HG03064 (cell line): ENCODE measurements at regions not wholly inside any gene's neighbourhood (a gene's known extent, or its start where the extent isn't known, plus 50 kb on each side); places are given as distances from the start of the nearest gene placed in this dataset.

Experiments used
- ATAC-seq: cut with Tn5 transposase; IDR thresholded peaks from one replicate; pipeline ENCODE4 v1.9.1; 2021; ENCODE audit warnings: low read depth; ENCODE audit not compliant: unreplicated experiment

DNA sequence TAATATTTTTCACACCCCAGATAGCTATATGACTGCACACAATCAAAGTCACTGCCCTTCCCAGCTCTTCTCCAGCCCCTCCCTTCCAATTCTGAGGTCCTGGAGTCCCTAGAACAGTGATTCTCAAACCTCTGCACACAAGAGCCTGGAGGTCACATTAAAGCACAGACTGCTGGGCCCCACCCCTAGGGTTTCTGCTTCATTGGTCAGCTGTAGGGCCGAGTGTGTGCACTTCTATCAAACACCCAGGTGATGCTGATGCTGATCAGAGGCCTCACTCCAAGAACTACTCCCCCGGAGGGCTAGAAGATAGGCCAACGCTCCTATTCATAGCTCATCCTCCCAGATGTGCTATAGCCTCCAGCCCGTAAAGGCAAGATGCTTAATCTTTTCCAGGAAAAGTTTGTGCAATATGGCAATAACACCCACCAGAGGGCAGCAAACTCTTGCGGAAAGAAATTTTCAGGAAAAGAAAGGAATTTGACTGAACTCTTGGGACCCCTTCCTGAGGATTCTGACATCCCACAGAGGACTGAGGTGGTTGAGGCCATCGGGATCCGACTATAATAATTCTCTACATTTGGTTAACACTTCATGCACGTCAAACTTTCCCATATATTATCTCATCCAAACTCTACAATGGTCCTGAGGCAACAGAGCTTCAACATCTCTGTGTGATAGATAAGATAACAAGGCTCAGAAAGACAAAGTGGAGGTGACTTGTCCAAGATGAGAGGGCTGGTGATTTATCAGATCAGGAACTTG, 194.2 kb upstream of the PKDCC start:
- no peak for ATAC-seq

GRCh38 chr2:41854227-41854626, 193.6 kb upstream of the PKDCC start:
- no peak for ATAC-seq

GRCh38 chr2:41856946-41857345, 190.9 kb upstream of the PKDCC start:
- no peak for ATAC-seq

GRCh38 chr2:41859615-41860514, 188.0 kb upstream of the PKDCC start:
- ATAC-seq, result no peak

DNA sequence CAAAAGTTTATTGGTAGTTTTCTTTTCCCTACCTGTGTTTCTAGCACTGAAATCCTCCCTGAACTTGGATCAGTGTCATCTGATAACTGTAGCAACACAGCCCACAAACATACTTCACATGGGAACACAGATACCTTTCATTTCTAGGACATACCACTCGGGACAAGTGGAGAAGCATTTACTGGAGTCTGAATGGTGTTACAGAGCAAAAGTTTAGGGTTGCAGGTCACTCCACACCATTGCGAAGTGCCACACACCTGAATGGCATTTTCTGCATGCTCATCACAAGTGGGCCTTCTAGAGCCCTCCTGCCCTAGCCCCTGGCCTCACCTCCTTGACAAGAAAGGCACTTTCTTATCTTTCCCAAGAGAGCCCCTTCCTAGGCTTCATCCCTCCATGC, 184.8 kb upstream of the PKDCC start:
- no peak for ATAC-seq

DNA sequence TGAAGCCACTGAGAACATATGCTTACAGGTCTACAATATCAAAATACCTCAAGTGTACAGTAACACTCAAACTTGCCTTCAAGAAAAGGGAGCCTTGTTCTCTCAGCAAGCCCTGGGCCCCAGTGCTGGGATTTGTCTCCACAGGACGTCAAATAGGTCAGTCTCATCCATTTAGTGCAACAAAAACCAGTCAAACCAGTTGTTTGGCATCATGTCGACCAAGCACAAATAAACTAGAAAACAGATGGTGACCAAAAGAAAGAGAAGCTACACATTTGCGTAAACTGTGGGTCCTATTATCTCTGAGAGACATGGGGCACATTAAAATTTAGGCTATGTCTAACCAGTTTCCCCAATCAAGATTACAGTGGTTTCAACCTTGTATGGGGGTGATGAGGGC, 182.6 kb upstream of the PKDCC start:
- ATAC-seq, result no peak

GRCh38 chr2:41867553-41867952, 180.3 kb upstream of the PKDCC start:
- no peak for ATAC-seq

DNA sequence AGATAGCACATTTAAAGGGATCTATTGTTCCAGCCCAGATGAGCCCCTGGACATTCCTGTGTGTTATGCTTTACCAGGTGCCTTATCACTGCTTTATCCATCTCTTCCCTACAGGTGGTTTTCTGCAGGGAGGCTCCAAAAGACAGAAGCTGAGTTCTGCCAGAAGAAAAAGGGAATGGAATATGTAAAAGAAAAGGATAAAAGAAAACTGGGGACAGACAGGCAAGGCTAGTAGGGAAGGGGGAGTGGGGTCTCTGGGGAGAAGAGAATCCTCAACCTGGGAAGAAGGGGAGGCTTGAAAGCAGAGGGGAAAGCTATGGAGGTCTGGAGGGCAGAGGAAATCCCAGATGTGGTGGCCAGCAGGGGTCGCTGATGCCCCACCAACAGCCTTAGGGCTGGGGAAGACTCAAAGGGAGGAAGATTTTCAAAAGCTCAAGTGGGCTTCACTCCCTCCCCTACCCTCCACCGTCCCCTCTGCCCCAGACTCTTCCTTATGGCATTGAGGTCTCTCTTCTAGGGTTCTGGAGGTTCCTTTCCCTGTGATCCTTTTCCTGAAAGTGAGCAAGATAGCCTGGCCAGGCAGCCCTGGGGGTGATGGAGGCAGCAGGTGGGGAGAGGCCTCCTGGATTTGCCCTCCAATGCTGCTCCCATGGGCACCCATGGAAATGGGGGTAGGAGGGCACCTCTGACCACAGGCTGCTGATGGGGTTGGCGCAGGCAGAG, 178.1 kb upstream of the PKDCC start:
- ATAC-seq, result no peak

GRCh38 chr2:41870265-41870585, 177.6 kb upstream of the PKDCC start:
- ATAC-seq, result no peak

GRCh38 chr2:41871080-41871479, 176.7 kb upstream of the PKDCC start:
- no peak for ATAC-seq

DNA sequence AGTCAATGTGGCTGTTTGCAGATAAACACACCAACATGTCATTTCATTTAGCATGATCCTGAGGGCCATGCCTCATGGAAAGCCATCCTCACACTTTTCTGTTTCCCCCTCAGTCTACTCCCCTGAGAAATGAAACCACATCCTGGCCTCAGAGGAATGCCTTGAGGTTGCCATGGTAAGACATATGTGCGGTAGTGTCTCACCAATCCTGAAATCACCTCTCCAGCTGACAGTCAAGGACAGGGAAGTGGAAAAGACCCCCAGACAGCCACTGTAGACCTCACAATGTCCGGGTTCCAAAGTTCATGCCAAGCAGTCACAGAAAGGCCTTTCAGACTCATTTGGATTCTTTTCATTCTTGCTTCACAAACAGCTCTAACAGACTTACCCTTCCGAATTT, 175.2 kb upstream of the PKDCC start:
- no peak for ATAC-seq

GRCh38 chr2:41873102-41874031, 174.5 kb upstream of the PKDCC start:
- ATAC-seq, result no peak

GRCh38 chr2:41877114-41877678, 170.6 kb upstream of the PKDCC start:
- ATAC-seq, result no peak

DNA sequence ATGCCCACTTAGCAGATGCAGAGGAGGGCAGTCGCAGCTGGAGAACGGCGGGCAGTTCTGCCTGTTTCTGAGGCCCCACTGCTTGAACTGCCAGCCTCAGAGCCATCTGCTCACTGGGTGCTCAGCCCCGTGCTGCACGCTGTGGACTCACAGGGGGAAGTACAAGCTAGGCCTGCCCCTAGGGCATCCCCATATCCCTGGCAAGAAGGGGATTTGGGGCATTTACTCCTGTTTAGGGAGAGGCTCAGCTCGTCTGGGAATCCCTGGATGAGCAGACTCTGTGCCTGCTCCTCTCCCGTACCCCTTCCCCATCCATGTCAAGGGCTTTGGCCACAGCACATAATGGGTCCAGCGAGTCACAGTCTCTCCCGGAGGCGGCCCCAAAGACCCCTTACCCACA, 169.8 kb upstream of the PKDCC start:
- ATAC-seq, result no peak

- no peak for ATAC-seq
These were observed 169.0 kb upstream of the PKDCC start for GRCh38 chr2:41878716-41879234.

GRCh38 chr2:41879235-41879916, 168.4 kb upstream of the PKDCC start:
- ATAC-seq, result no peak

DNA sequence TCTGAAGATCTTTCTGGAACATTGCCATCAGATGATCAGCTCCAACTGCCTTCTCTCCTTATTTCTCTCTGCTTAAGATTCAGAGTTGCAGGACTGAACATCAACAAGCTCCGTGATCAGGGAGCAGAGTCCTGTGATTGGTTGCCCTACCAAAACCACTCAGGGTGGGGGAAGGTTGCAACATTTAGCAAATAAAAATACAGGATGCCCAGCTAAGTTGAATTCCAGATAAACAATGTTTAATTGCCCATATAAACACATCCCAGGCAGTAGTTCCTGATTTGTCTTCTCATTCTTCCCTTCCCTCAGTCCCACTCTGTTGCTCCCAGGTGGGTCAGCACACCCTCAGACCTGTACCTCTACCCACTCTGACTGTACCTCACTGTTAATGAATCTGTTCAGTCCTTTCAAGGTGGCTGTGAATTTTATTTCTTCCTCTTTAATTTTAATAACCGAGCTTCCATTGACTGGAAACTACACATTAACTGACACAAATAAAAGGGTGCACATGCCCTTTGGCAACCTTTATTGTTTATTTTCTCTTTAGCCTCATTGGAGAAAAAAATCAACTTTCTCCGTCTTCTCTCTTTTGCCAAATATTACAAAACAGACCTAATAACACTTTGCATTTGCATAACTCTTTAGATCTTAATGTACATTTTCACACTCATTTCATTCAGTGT, 167.1 kb upstream of the PKDCC start:
- no peak for ATAC-seq

DNA sequence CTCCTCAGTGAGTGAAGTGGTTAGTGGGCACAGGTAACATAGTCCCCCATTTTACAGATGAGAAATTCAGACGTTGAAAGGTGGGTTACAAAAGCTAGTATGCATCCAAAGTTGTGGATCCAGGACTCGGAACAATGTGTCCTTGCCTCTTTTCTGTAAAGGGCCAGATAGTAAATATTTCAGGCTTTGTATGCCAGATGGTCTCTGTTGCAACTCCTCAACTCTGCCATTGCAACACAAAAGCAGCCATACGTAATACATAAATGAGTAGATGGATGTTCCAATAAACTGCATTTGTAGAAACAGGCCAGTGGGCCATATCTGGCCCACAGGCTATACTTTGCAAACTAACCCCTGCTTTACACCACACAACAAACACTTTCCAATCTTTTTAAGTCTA, 166.6 kb upstream of the PKDCC start:
- ATAC-seq, result no peak

DNA sequence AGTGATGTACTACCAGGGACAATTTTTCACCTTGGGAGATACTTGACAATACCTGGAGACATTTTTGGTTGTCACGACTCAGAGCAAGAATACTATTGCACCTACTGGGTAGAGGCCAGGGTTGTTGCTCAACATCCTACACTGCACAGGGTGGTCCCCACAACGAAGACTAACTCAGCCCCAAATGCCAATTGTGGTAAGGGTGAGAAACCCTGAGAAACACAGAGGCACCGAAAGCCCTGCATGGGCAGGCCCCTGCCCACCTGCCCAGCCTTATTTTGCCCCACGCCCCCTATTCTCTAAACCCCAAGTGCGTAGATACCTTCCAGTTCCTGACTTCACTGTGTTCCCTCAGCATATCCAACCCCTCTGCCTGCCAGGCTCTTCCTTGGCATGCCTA, 163.1 kb upstream of the PKDCC start:
- ATAC-seq, result no peak
